Kidney (tissue), 13 donors: ENCODE measurements at regions not wholly inside any gene's neighbourhood (a gene's known extent, or its start where the extent isn't known, plus 50 kb on each side); places are given as distances from the start of the nearest gene placed in this dataset.

Experiments
- DNase-seq, 5 donors: peaks; one replicate each; pipeline ENCODE4 v3.0.0-alpha.2; 2013 to 2020
- FAIRE-seq: peaks from 2 replicates; lab custom pipeline; 2012; peaks lifted over from hg19 to GRCh38; lab: Jason Lieb, UNC
- H3K27ac ChIP-seq, 2 donors: one replicate each; pipeline ENCODE4 v1.7.0; 2013; ENCODE audit warnings: low read depth in 2 of 2, low read length in 2 of 2, inconsistent platforms in 1 of 2
- H3K27me3 ChIP-seq: one replicate; pipeline ENCODE4 v1.7.1; 2013; ENCODE audit warnings: low read length, inconsistent platforms; ENCODE audit not compliant: control insufficient read depth, insufficient read depth
- H3K36me3 ChIP-seq, 3 donors: one replicate each; pipeline versions ENCODE4 v1.7.0 to v1.7.1; 2013; ENCODE audit warnings: low read length in 3 of 3, control low read depth in 1 of 3, inconsistent platforms in 1 of 3; ENCODE audit not compliant: insufficient read depth in 3 of 3, control insufficient read depth in 2 of 3
- H3K4me1 ChIP-seq, 3 donors: one replicate each; pipeline versions ENCODE4 v1.7.0 to v1.7.1; 2013; ENCODE audit warnings: low read length in 3 of 3, inconsistent platforms in 1 of 3, low read depth in 1 of 3; ENCODE audit not compliant: control insufficient read depth in 2 of 3, insufficient read depth in 2 of 3
- H3K4me3 ChIP-seq, 3 donors: one replicate each; pipeline versions ENCODE4 v1.7.0 to v1.8.1; 2013; ENCODE audit warnings: low read length in 3 of 3, control low read depth in 1 of 3, inconsistent platforms in 1 of 3
- H3K9ac ChIP-seq, 3 donors: one replicate each; pipeline versions ENCODE4 v1.7.0 to v1.7.1; 2013; ENCODE audit warnings: low read length in 3 of 3, control low read depth in 1 of 3, inconsistent platforms in 1 of 3
- H3K9me3 ChIP-seq, 3 donors: one replicate each; pipeline versions ENCODE4 v1.7.0 to v1.7.1; 2013; ENCODE audit warnings: low read length in 3 of 3, control low read depth in 1 of 3, inconsistent platforms in 1 of 3; ENCODE audit not compliant: control insufficient read depth in 2 of 3, insufficient read depth in 1 of 3
- CTCF ChIP-seq: IDR thresholded peaks from 3 replicates; pipeline ENCODE4 v1.5.1; 2012; ENCODE audit warnings: mild to moderate bottlenecking, moderate library complexity, borderline replicate concordance; ENCODE audit not compliant: insufficient read depth; ENCODE audit errors: extremely low read depth
- intact Hi-C: fragments of 100-400 bp; cut with DNase I; formaldehyde crosslinking; loops from one replicate; pipeline ENCODE4 v1.11.1; 2022
- donor health status: control.
- donor health status: control.
- donor health status: control.
- donor health status: control.
- donor health status: control.
- donor health status: DM: yes; HTN: yes; CAD: no.
- donor health status: Normal renal cell carcinoma (clear cell type).

- Histone ChIP-seq H3K9ac (no peak overlapping the region), H3K27ac (no peak overlapping the region), H3K4me1 (no peaks in the 10 kb centered on the region), H3K36me3 (no peaks in the 10 kb centered on the region), H3K4me3 (no peak overlapping the region), H3K27me3 (no peaks in the 10 kb centered on the region), H3K9me3 (no peaks in the 10 kb centered on the region)
- FAIRE-seq: no peak
- intact Hi-C loops: no loop called here
- DNase-seq: no peak
- TF ChIP-seq CTCF: no peak
Observed at GRCh38 chr2:118728984-118729383, 118.5 kb downstream of the EN1 start.

GRCh38 chr2:118726821-118727220 is 120.6 kb downstream of the EN1 start:
- H3K9ac ChIP-seq: no peak overlapping the region

GRCh38 chr2:118723394-118723793 is 124.1 kb downstream of the EN1 start:
- H3K36me3 ChIP-seq: no peaks in the 10 kb centered on the region
- H3K27ac ChIP-seq: no peak overlapping the region
- no peak overlapping the region for H3K9ac ChIP-seq
- FAIRE-seq (no peak), DNase-seq (no peak)
- H3K4me3 ChIP-seq: no peak overlapping the region
- intact Hi-C loops: no loop called here
- H3K27me3 ChIP-seq: no peaks in the 10 kb centered on the region
- no peak for TF ChIP-seq CTCF
- no peaks in the 10 kb centered on the region for H3K4me1 ChIP-seq
- no peaks in the 10 kb centered on the region for H3K9me3 ChIP-seq

More at GRCh38 chr2:118726821-118727220, 120.6 kb downstream of the EN1 start:
- intact Hi-C loops: no loop called here
- Histone ChIP-seq H3K27ac (no peak overlapping the region), H3K4me3 (no peak overlapping the region), H3K36me3 (no peaks in the 10 kb centered on the region), H3K9me3 (no peaks in the 10 kb centered on the region), H3K4me1 (no peaks in the 10 kb centered on the region), H3K27me3 (no peaks in the 10 kb centered on the region)
- FAIRE-seq (no peak), DNase-seq (no peak)
- no peak for TF ChIP-seq CTCF

- Histone ChIP-seq H3K4me1 (no peaks in the 10 kb centered on the region), H3K9me3 (no peaks in the 10 kb centered on the region), H3K27ac (no peak overlapping the region), H3K27me3 (no peaks in the 10 kb centered on the region), H3K9ac (no peak overlapping the region), H3K4me3 (no peak overlapping the region), H3K36me3 (no peaks in the 10 kb centered on the region)
- no peak for DNase-seq
- intact Hi-C loops: no loop called here
- no peak for FAIRE-seq
- no peak for TF ChIP-seq CTCF
Observed at GRCh38 chr2:118722976-118723375, 124.5 kb downstream of the EN1 start.
